Hepatocyte (in vitro differentiated cells): ENCODE measurements at regions not wholly inside any gene's neighbourhood (a gene's known extent, or its start where the extent isn't known, plus 50 kb on each side); places are given as distances from the start of the nearest gene placed in this dataset.

ENCODE experiments used
- DNase-seq: peaks from one replicate; pipeline ENCODE4 v3.0.0-alpha.2; 2016; ENCODE audit warnings: low spot score
- H2AFZ ChIP-seq: fragments of 200-600 bp; sonication (generic); 2 replicates; pipeline ENCODE4 v1.6.0; 2016; ENCODE audit warnings: antibody characterized with exemption, mild to moderate bottlenecking
- H3K27ac ChIP-seq: fragments of 200-600 bp; sonication (generic); 2 replicates; pipeline ENCODE4 v1.5.1; 2016; ENCODE audit warnings: mild to moderate bottlenecking
- H3K27me3 ChIP-seq: fragments of 200-600 bp; sonication (generic); 2 replicates; pipeline ENCODE4 v1.6.1; 2016
- H3K36me3 ChIP-seq: fragments of 200-600 bp; sonication (generic); replicated peaks from 2 replicates; pipeline ENCODE4 v1.5.1; 2016; ENCODE audit warnings: low read depth; ENCODE audit not compliant: insufficient read depth
- H3K4me1 ChIP-seq: fragments of 200-600 bp; sonication (generic); 2 replicates; pipeline ENCODE4 v1.5.1; 2016; ENCODE audit warnings: mild to moderate bottlenecking, moderate library complexity; ENCODE audit not compliant: insufficient read depth
- H3K4me2 ChIP-seq: fragments of 200-600 bp; sonication (generic); 2 replicates; pipeline ENCODE4 v1.6.0; 2016
- H3K4me3 ChIP-seq: fragments of 200-600 bp; sonication (generic); 2 replicates; pipeline ENCODE4 v1.5.1; 2016; ENCODE audit warnings: mild to moderate bottlenecking
- H3K79me2 ChIP-seq: fragments of 200-600 bp; sonication (generic); 2 replicates; pipeline ENCODE4 v1.6.0; 2017; ENCODE audit warnings: mild to moderate bottlenecking
- H3K9me2 ChIP-seq: fragments of 200-600 bp; sonication (generic); replicated peaks from 2 replicates; pipeline ENCODE4 v1.6.0; 2017; ENCODE audit warnings: mild to moderate bottlenecking; ENCODE audit not compliant: insufficient read depth
- H3K9me3 ChIP-seq: fragments of 200-600 bp; sonication (generic); 2 replicates; pipeline ENCODE4 v1.5.1; 2016; ENCODE audit warnings: low read depth, mild to moderate bottlenecking
- H4K20me1 ChIP-seq: fragments of 200-600 bp; sonication (generic); 2 replicates; pipeline ENCODE4 v1.6.0; 2016; ENCODE audit warnings: mild to moderate bottlenecking; ENCODE audit not compliant: insufficient read depth, poor library complexity, severe bottlenecking
- EZH2 ChIP-seq: fragments of 200-600 bp; sonication (generic); IDR thresholded peaks from 2 replicates; pipeline ENCODE4 v1.6.1; 2016; ENCODE audit warnings: antibody characterized with exemption, mild to moderate bottlenecking, borderline replicate concordance
- EZH2phosphoT487 ChIP-seq: fragments of 200-600 bp; sonication (generic); IDR thresholded peaks from one replicate; pipeline ENCODE4 v1.6.1; 2018; ENCODE audit warnings: antibody characterized with exemption, mild to moderate bottlenecking, low read depth, moderate library complexity; ENCODE audit not compliant: unreplicated experiment, severe bottlenecking
- WGBS: methylation state at CpG from one replicate; pipeline ENCODE4 v1.1.6; 2016; ENCODE audit warnings: low lambda C conversion rate; ENCODE audit errors: missing lambda C conversion rate; 5-methylcytosine and 5-hydroxymethylcytosine counted together
- TF ChIP-seq, protein P1 (sequence below): fragments of 200-600 bp; sonication (generic); IDR thresholded peaks from 2 replicates; pipeline ENCODE4 v1.5.1; 2016; ENCODE audit warnings: antibody characterized with exemption, mild to moderate bottlenecking; ENCODE audit not compliant: poor library complexity

DNA sequence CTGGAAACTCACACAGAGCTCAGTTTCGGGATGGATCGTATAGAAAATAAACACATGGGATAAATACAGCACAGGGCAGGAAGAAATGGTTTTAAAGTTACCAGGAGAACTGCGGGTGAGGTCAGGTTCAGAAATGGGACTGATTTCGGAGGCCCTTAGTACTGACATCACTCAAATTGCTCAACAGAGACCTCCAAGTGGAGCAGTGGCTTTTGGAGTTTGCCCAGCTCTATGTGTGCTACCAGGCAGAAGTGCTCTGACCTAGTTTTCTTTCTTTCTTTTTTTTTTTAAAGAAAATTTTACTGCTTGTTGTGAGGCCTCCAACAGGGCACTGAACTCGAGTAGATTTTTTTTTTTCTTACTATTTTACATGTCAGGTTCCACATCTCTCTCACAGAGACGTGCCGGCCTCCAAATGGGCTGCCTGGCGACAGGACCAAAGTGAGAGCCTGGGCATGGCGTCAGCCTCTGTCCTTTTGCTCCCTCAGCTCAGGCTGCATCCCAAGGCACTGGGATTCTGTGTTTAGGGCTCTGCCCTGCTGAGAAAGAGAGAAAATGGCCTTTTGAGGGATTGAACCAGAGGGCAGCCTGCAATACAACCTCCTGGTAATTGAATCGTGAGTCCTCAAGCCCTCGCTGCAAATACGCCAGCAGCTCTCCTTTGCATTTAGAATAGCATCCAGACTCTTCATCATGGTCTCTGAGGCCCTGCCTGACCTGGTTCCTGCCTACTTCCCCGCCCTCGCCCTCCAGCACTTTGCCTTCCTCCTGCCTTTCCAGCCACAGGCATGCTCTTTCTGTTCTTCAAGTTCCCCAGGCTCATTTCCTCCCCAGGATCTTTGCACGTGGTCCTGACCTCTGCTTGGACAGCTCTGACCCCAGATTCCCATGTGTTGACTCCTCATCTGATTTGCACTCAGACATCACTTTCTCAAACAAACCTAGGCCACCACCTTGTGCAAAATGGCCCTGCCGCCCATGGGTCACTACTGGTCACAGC is 173.5 kb downstream of the FGF1 start:
- 79% methylated on average over 16 of the region's 16 CpGs for WGBS
- H3K4me2 ChIP-seq: no peak overlapping the region
- TF ChIP-seq, protein P1, sequence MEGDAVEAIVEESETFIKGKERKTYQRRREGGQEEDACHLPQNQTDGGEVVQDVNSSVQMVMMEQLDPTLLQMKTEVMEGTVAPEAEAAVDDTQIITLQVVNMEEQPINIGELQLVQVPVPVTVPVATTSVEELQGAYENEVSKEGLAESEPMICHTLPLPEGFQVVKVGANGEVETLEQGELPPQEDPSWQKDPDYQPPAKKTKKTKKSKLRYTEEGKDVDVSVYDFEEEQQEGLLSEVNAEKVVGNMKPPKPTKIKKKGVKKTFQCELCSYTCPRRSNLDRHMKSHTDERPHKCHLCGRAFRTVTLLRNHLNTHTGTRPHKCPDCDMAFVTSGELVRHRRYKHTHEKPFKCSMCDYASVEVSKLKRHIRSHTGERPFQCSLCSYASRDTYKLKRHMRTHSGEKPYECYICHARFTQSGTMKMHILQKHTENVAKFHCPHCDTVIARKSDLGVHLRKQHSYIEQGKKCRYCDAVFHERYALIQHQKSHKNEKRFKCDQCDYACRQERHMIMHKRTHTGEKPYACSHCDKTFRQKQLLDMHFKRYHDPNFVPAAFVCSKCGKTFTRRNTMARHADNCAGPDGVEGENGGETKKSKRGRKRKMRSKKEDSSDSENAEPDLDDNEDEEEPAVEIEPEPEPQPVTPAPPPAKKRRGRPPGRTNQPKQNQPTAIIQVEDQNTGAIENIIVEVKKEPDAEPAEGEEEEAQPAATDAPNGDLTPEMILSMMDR: no peak
- TF ChIP-seq EZH2 (no peak), EZH2phosphoT487 (no peak)
- peak overlapping the region; percentile 47 for H3K27ac ChIP-seq
- H3K9me2 ChIP-seq: no peaks in the 10 kb centered on the region
- H3K4me1 ChIP-seq: peaks cover 29% of the 10 kb centered on the region
- no peaks in the 10 kb centered on the region for H4K20me1 ChIP-seq
- no peak for DNase-seq
- no peaks in the 10 kb centered on the region for H3K9me3 ChIP-seq
- H3K36me3 ChIP-seq: no peaks in the 10 kb centered on the region
- no peaks in the 10 kb centered on the region for H3K79me2 ChIP-seq
- H3K4me3 ChIP-seq: no peak overlapping the region
- H3K27me3 ChIP-seq: no peaks in the 10 kb centered on the region
- no peak overlapping the region for H2AFZ ChIP-seq

DNA sequence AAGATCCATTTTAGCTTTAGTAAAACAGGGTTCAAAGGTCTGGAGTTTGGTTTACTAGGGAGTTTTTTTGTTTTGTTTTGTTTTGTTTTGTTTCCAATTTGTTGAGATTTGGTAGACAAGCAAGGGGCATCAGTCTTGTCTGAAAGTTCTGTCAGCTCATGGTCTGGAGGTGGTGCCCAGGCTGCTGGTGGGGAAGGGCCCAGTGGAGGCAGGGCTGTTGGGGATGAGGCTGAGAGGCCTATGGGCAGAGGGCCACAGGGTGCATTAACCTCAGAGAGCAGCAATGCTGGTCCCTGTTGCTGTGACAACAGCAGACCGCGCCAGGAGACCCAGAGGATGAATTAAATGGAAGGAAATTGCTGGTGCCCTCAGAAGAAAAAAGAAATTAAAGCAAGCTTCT is 174.5 kb downstream of the FGF1 start:
- no peak overlapping the region for H2AFZ ChIP-seq
- 95% methylated on average over 2 of the region's 2 CpGs for WGBS
- no peaks in the 10 kb centered on the region for H3K27me3 ChIP-seq
- no peaks in the 10 kb centered on the region for H3K36me3 ChIP-seq
- H3K4me1 ChIP-seq: peaks cover 33% of the 10 kb centered on the region
- no peak overlapping the region for H3K4me2 ChIP-seq
- no peaks in the 10 kb centered on the region for H4K20me1 ChIP-seq
- H3K27ac ChIP-seq: no peak overlapping the region
- no peaks in the 10 kb centered on the region for H3K9me3 ChIP-seq
- no peaks in the 10 kb centered on the region for H3K9me2 ChIP-seq
- no peaks in the 10 kb centered on the region for H3K79me2 ChIP-seq
- H3K4me3 ChIP-seq: no peak overlapping the region
- TF ChIP-seq EZH2phosphoT487 (no peak), EZH2 (no peak)
- TF ChIP-seq, protein P1: no peak
- no peak for DNase-seq

DNA sequence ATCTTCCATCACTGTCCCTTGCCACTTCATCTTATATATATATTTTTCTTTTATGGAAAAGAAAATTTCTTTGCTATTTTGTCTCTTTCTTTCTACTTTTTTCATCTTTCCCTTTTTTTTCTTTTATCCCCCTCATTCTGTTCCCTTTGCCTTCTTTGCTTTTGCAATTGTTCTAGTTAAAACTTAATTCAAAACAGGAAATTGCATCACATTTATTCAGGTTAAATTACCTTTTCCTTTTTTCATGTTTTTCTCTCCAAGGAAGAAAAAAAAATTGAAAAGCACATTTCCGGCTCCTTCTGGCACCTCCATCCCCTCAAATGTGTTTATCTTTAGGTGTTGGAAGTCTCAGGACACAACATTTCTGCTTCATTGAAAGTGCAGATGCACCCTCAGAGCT is 176.9 kb downstream of the FGF1 start:
- Histone ChIP-seq H3K9me2 (no peaks in the 10 kb centered on the region), H3K4me3 (no peak overlapping the region), H3K36me3 (no peaks in the 10 kb centered on the region), H3K79me2 (no peaks in the 10 kb centered on the region), H3K27ac (no peak overlapping the region), H3K27me3 (no peaks in the 10 kb centered on the region), H3K4me1 (peaks cover 33% of the 10 kb centered on the region), H3K4me2 (peak overlapping the region; percentile 65), H2AFZ (no peak overlapping the region), H3K9me3 (no peaks in the 10 kb centered on the region), H4K20me1 (no peaks in the 10 kb centered on the region)
- no peak for DNase-seq
- TF ChIP-seq EZH2 (no peak), EZH2phosphoT487 (no peak)
- TF ChIP-seq, protein P1: no peak
- 60% methylated on average over 1 of the region's 1 CpG for WGBS
